Naive thymus-derived CD8-positive, alpha-beta T cell (primary cell): ENCODE measurements at regions not wholly inside any gene's neighbourhood (a gene's known extent, or its start where the extent isn't known, plus 50 kb on each side); places are given as distances from the start of the nearest gene placed in this dataset.
"Not testable (repeated sequence)": the region's sequence is repeated elsewhere in the genome, so short reads cannot be mapped to it uniquely, and the experiment has no call there.

Source experiments
- ATAC-seq, 2 donors: fragments of 150-1000 bp; cut with Tn5 transposase in 1 of 2; sonication (Bioruptor Pico), chemical (Tn5 transposase) in 1 of 2; 1 replicate in 1 of 2; 2 replicates in 1 of 2; pipeline ENCODE4 v1.10.0; 2021; ENCODE audit warnings: mild to moderate bottlenecking in 2 of 2, moderate library complexity in 2 of 2
- POLR2A ChIA-PET: fragments of 350-600 bp; sonication (Branson Sonifier 250); formaldehyde crosslinking; loops from one replicate; lab custom pipeline; 2021; ENCODE audit warnings: antibody characterized with exemption; lab: Charles Lee
- DNase-seq, 10 donors: peaks; one replicate each; pipeline versions ENCODE4 v3.0.0 to v3.0.0-alpha.2; 2020 to 2022
- H3K27ac Mint-ChIP-seq, 10 donors: one replicate each; pipeline ENCODE4 v1.8.0; 2020 to 2022; ENCODE audit warnings: mild to moderate bottlenecking in 10 of 10, mixed read lengths in 10 of 10, moderate library complexity in 4 of 10, inconsistent platforms in 1 of 10
- H3K27me3 Mint-ChIP-seq, 5 donors: one replicate each; pipeline ENCODE4 v1.8.0; 2021 to 2022; ENCODE audit warnings: mixed read lengths in 5 of 5
- H3K36me3 Mint-ChIP-seq, 3 donors: one replicate each; pipeline ENCODE4 v1.8.0; 2020 to 2022; ENCODE audit warnings: mixed read lengths in 3 of 3, mild to moderate bottlenecking in 2 of 3, inconsistent platforms in 1 of 3
- H3K4me1 Mint-ChIP-seq, 4 donors: one replicate each; pipeline ENCODE4 v1.8.0; 2021 to 2022; ENCODE audit warnings: mixed read lengths in 4 of 4
- H3K4me3 Mint-ChIP-seq, 10 donors: one replicate each; pipeline ENCODE4 v1.8.0; 2020 to 2022; ENCODE audit warnings: mild to moderate bottlenecking in 10 of 10, mixed read lengths in 10 of 10, moderate library complexity in 6 of 10, inconsistent platforms in 1 of 10
- H3K9me3 Mint-ChIP-seq, 9 donors: one replicate each; pipeline ENCODE4 v1.8.0; 2020 to 2022; ENCODE audit warnings: mixed read lengths in 9 of 9, mild to moderate bottlenecking in 3 of 9, inconsistent platforms in 1 of 9, moderate library complexity in 1 of 9

- H3K36me3 Mint-ChIP-seq = peaks cover 0 to 5% (median 0%) of the 10 kb centered on the region in 3 donors
- DNase-seq = no peak
- H3K27ac Mint-ChIP-seq = no peak overlapping the region
- no peak overlapping the region for H3K4me3 Mint-ChIP-seq
- no peaks in the 10 kb centered on the region for H3K4me1 Mint-ChIP-seq
- H3K9me3 Mint-ChIP-seq = peaks cover 0 to 12% (median 3%) of the 10 kb centered on the region in 9 donors
- no peak for ATAC-seq
- no peaks in the 10 kb centered on the region for H3K27me3 Mint-ChIP-seq
- POLR2A ChIA-PET = no interaction called here
Observed at GRCh38 chr4:125573786-125574185, 259.0 kb downstream of the FAT4 start.

GRCh38 chr4:125582302-125582701 lies 267.5 kb downstream of the FAT4 start:
- Mint-ChIP-seq H3K4me3 (no peak overlapping the region), H3K9me3 (peaks cover 0 to 4% (median 0%) of the 10 kb centered on the region in 9 donors), H3K4me1 (no peaks in the 10 kb centered on the region), H3K27ac (no peak overlapping the region), H3K27me3 (no peaks in the 10 kb centered on the region), H3K36me3 (no peaks in the 10 kb centered on the region)
- POLR2A ChIA-PET = no interaction called here
- DNase-seq (no peak), ATAC-seq (no peak)

- ATAC-seq (no peak), DNase-seq (no peak)
- Mint-ChIP-seq H3K9me3 (peaks cover 0 to 3% (median 0%) of the 10 kb centered on the region in 9 donors), H3K27ac (no peak overlapping the region), H3K36me3 (no peaks in the 10 kb centered on the region), H3K4me3 (no peak overlapping the region), H3K4me1 (no peaks in the 10 kb centered on the region), H3K27me3 (no peaks in the 10 kb centered on the region)
- POLR2A ChIA-PET = no interaction called here
Observed at GRCh38 chr4:125590158-125590557, 275.4 kb downstream of the FAT4 start.

- no peaks in the 10 kb centered on the region for H3K4me1 Mint-ChIP-seq
- H3K27me3 Mint-ChIP-seq = no peaks in the 10 kb centered on the region
- ATAC-seq (no peak), DNase-seq (no peak)
- H3K36me3 Mint-ChIP-seq = no peaks in the 10 kb centered on the region
- H3K27ac Mint-ChIP-seq = no peak overlapping the region
- peaks cover 0 to 3% (median 0%) of the 10 kb centered on the region in 9 donors for H3K9me3 Mint-ChIP-seq
- POLR2A ChIA-PET = no interaction called here
- H3K4me3 Mint-ChIP-seq = no peak overlapping the region
Observed at GRCh38 chr4:125591290-125591689, 276.5 kb downstream of the FAT4 start.

GRCh38 chr4:125594056-125594602 lies 279.4 kb downstream of the FAT4 start:
- no peaks in the 10 kb centered on the region for H3K27me3 Mint-ChIP-seq
- POLR2A ChIA-PET = no interaction called here
- H3K4me3 Mint-ChIP-seq = no peak overlapping the region
- no peaks in the 10 kb centered on the region for H3K36me3 Mint-ChIP-seq
- ATAC-seq (no peak), DNase-seq (no peak)
- H3K9me3 Mint-ChIP-seq = peaks cover 0 to 3% (median 0%) of the 10 kb centered on the region in 9 donors
- no peak overlapping the region for H3K27ac Mint-ChIP-seq
- H3K4me1 Mint-ChIP-seq = no peaks in the 10 kb centered on the region

GRCh38 chr4:125605926-125606325 lies 291.2 kb downstream of the FAT4 start:
- ATAC-seq, POLR2A ChIA-PET, H3K27ac Mint-ChIP-seq, H3K36me3 Mint-ChIP-seq, DNase-seq, H3K4me3 Mint-ChIP-seq, H3K27me3 Mint-ChIP-seq, H3K4me1 Mint-ChIP-seq: not testable (repeated sequence)
- peaks cover 0 to 13% (median 3%) of the 10 kb centered on the region in 9 donors for H3K9me3 Mint-ChIP-seq

- Mint-ChIP-seq H3K4me3 (no peak overlapping the region), H3K4me1 (no peaks in the 10 kb centered on the region), H3K27me3 (no peaks in the 10 kb centered on the region), H3K36me3 (no peaks in the 10 kb centered on the region), H3K27ac (no peak overlapping the region), H3K9me3 (peaks cover 0 to 7% (median 0%) of the 10 kb centered on the region in 9 donors)
- DNase-seq (no peak), ATAC-seq (no peak)
- POLR2A ChIA-PET = no interaction called here
Observed at GRCh38 chr4:125620066-125620860, 305.5 kb downstream of the FAT4 start.

GRCh38 chr4:125624951-125625350 lies 310.2 kb downstream of the FAT4 start:
- Mint-ChIP-seq H3K27ac (no peak overlapping the region), H3K4me3 (no peak overlapping the region), H3K27me3 (no peaks in the 10 kb centered on the region)

GRCh38 chr4:125626946-125627345 lies 312.2 kb downstream of the FAT4 start:
- Mint-ChIP-seq H3K27ac (no peak overlapping the region), H3K4me3 (no peak overlapping the region), H3K4me1 (no peaks in the 10 kb centered on the region), H3K9me3 (peaks cover 0 to 8% (median 0%) of the 10 kb centered on the region in 9 donors), H3K36me3 (no peaks in the 10 kb centered on the region), H3K27me3 (no peaks in the 10 kb centered on the region)
- DNase-seq = no peak
- POLR2A ChIA-PET = no interaction called here
- ATAC-seq = no peak

More at GRCh38 chr4:125624951-125625350, 310.2 kb downstream of the FAT4 start:
- Mint-ChIP-seq H3K4me1 (no peaks in the 10 kb centered on the region), H3K9me3 (peaks cover 0 to 5% (median 0%) of the 10 kb centered on the region in 9 donors), H3K36me3 (no peaks in the 10 kb centered on the region)
- no peak for DNase-seq
- ATAC-seq = no peak
- POLR2A ChIA-PET = no interaction called here

GRCh38 chr4:125639182-125639621 lies 324.4 kb downstream of the FAT4 start:
- no peak for ATAC-seq
- H3K4me1 Mint-ChIP-seq = no peaks in the 10 kb centered on the region
- POLR2A ChIA-PET = no interaction called here
- H3K9me3 Mint-ChIP-seq = peaks cover 0 to 18% (median 4%) of the 10 kb centered on the region in 9 donors
- no peak for DNase-seq
- H3K27me3 Mint-ChIP-seq = no peaks in the 10 kb centered on the region
- no peak overlapping the region for H3K4me3 Mint-ChIP-seq
- no peak overlapping the region for H3K27ac Mint-ChIP-seq
- H3K36me3 Mint-ChIP-seq = no peaks in the 10 kb centered on the region

- Mint-ChIP-seq H3K4me1 (no peaks in the 10 kb centered on the region), H3K9me3 (peaks cover 0 to 18% (median 4%) of the 10 kb centered on the region in 9 donors), H3K27me3 (no peaks in the 10 kb centered on the region), H3K27ac (no peak overlapping the region), H3K36me3 (no peaks in the 10 kb centered on the region), H3K4me3 (no peak overlapping the region)
- ATAC-seq (no peak), DNase-seq (no peak)
- POLR2A ChIA-PET = no interaction called here
Observed at GRCh38 chr4:125641611-125642010, 326.9 kb downstream of the FAT4 start.

GRCh38 chr4:125642645-125643044 lies 327.9 kb downstream of the FAT4 start:
- no peaks in the 10 kb centered on the region for H3K27me3 Mint-ChIP-seq
- no peaks in the 10 kb centered on the region for H3K4me1 Mint-ChIP-seq
- DNase-seq (no peak), ATAC-seq (no peak)
- H3K36me3 Mint-ChIP-seq = no peaks in the 10 kb centered on the region
- no peak overlapping the region for H3K4me3 Mint-ChIP-seq
- no peak overlapping the region for H3K27ac Mint-ChIP-seq
- peaks cover 0 to 16% (median 3%) of the 10 kb centered on the region in 9 donors for H3K9me3 Mint-ChIP-seq
- POLR2A ChIA-PET = no interaction called here

- Mint-ChIP-seq H3K9me3 (peaks cover 0 to 11% (median 2%) of the 10 kb centered on the region in 9 donors), H3K4me3 (no peak overlapping the region), H3K36me3 (no peaks in the 10 kb centered on the region), H3K27ac (no peak overlapping the region), H3K27me3 (no peaks in the 10 kb centered on the region), H3K4me1 (no peaks in the 10 kb centered on the region)
- ATAC-seq (no peak), DNase-seq (no peak)
- POLR2A ChIA-PET = no interaction called here
Observed at GRCh38 chr4:125649452-125649851, 334.7 kb downstream of the FAT4 start.
